GM19467 (cell line): ENCODE measurements at regions not wholly inside any gene's neighbourhood (a gene's known extent, or its start where the extent isn't known, plus 50 kb on each side); places are given as distances from the start of the nearest gene placed in this dataset.

ENCODE experiments used
- ATAC-seq: cut with Tn5 transposase; IDR thresholded peaks from one replicate; pipeline ENCODE4 v1.9.1; 2021; ENCODE audit warnings: mild to moderate bottlenecking, moderate library complexity; ENCODE audit not compliant: unreplicated experiment

DNA sequence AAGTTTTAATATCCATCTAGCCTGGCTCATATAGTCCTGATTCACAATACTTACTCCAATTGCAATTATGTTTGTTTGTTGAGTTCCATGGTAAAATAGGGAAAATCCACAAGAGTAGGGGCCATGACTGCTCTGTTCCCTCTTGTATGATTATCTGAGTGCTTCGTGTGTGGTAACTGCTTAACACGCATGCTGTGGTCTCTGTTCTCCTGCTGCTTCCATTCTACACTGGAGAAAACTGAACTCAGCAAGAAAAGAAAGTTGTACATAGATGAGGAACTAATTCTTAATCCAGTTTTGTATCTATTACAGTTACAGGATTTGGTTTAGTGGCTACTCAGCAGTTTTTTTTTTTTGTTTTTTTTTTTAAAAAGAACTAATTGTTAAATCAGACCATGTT lies 223.0 kb upstream of the SATB1 start:
- ATAC-seq = no peak

DNA sequence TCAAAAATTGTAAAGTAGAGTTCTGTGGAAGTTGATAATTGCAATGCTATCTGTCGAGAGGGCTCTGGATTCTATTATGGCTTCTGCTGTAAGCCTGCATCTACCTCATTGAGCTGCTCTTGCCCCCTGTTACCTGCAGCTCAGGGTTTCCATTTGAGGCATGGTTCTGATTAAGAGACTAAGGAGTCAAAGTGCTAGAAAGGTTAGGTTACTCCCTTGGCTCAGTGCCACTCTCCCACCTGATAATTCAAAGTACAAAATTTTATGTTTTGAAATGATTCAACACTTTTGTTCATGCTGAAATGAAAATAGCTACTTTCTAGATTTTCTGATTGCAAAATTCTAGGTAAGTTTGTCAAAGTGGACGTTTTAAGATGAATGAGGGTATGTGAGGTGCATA lies 220.5 kb upstream of the SATB1 start:
- ATAC-seq = no peak

DNA sequence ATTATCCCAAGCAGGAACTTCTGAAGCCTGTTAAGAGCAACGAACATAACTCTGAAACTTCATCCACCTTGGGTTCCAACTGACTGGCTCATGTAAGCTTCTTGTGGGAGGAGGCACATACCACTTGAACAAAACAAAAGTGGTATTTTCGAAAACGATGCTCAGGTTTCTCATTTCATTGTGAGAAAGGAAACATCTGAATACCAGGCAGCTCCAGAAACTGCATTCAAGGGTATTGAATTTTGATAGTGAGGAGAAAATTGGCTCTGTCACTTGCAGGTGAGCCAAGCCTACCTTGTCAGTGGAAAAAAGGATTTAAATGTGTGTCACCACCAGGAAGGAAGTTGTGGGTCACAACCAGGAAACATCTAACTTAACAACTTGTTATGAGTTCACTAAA lies 218.1 kb upstream of the SATB1 start:
- no peak for ATAC-seq

DNA sequence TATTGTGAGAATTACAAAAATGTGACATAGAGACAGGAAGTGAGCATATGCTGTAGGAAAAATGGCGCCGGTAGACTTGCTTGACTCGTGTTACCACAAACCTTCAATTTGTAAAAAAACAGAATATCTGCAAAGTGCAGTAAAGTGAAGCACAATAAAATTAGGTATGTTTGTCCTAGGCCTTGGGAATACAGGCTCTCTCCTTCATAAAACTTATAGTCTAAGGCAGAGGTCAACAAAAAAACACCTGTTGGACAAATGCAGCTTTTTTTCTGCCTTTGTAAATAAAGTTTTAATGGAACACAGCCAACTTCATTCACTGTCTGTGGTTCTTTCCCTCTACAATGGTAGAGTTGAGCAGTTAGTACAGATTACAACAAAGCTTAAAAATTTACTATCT lies 216.8 kb upstream of the SATB1 start:
- ATAC-seq = no peak

DNA sequence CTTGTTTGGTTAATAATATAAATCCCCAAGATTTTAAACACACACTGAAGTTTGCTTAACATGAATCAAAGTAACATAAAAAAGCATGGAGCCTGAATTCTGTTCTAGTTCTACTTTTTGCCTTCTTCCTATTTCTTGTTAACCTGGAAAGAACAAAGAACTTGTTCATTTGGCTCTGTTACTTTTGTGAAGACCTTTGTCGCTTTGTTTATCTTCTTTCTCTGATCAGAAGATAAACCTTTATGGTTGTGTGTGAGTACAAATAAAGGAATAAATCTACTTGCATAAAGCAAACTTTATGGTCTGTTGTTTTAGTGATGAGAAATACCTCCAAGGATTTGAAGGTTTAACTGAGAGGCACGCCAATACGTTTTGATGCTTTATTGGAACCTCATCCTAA lies 210.1 kb upstream of the SATB1 start:
- ATAC-seq = no peak

DNA sequence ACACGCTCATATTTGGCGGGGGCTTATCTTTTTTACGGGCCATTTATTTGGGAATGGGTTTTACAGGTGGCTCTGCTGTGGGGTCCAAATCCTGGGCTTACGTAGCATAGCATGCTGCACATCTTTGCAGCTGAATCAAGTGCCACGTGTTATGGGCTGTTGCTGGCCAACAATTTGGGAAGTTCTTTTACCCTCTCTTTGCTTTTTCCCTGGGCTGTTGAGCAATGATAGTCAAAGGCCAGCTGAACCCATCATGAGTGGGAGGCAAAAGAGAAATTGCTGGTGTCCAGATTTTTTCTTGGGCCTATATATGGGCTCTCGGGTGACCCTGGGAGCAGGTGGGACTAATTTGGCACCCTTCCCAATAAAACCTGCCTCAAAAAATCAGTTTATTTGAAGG lies 209.3 kb upstream of the SATB1 start:
- ATAC-seq = no peak

DNA sequence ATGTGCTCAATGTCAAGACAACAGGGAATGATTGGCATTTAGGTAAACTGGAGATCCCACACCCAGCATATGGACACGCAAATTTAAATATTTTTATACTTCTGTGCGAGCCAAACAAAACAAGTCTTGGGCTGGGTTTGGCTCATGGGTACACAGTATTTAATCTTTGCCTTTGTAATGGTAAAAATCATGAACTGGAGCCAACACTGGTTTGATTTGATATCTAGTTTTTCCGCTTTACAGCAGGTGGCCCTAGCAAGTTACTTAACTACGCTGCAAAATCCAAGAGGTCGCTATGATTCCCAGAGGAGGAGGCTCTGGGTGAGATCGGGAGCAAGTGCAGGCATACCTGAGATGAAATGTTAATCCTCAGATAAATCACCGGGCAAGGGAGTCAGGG lies 207.9 kb upstream of the SATB1 start:
- no peak for ATAC-seq

DNA sequence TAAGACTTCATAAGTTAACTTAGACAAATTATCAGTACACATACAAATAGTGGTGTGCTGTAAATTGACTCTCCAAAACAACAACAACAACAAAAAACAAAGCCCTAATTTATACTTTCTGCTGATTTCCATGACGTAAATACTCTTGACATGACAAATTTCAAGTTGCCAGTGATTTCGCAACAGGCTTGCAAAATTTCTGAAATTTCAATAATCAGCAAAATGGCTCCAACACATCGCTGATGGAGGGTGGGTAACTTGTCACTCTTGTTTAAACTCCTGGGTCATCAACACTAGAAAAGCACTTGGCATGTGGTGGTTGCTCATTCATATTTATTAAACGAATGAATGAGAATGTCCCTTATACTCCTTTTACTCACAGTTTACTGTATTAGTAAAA lies 205.2 kb upstream of the SATB1 start:
- no peak for ATAC-seq

DNA sequence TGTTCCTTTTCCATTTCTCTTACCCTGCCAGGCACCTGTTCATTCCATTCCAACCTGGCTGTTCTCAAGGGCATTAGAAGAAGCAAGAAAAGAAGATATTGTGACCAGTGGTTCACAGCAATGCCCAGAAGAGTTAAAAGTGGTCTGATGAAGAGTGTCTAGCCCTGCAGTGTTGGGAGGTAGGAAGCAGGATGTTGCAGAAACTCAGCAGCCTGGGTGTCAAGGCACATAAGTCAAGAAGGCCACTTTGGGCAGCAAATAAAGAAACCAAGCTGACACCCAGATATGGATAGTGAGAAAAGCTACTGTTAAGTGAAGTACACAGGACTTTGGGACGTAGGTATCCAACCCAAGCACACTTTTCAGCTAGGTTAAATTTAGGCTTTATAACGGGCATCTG lies 199.9 kb upstream of the SATB1 start:
- no peak for ATAC-seq

DNA sequence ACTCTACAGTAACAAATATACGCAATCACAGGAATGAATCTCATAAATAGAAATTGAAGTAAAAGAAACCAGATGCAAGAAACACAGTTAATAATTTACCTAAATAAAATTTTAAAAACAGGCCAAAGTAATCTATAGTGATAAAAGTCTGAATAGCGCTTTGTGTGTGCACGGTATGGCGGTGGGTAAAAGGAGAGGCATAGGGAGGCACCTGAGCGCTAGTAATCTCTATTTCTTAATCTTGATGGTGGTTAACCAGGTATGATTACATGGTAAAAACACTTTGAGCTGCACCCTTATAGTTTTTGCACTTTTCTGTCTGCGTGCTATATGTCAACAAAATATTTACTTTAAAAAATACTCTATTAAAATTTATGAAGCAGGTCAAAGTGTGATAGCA lies 198.1 kb upstream of the SATB1 start:
- no peak for ATAC-seq

DNA sequence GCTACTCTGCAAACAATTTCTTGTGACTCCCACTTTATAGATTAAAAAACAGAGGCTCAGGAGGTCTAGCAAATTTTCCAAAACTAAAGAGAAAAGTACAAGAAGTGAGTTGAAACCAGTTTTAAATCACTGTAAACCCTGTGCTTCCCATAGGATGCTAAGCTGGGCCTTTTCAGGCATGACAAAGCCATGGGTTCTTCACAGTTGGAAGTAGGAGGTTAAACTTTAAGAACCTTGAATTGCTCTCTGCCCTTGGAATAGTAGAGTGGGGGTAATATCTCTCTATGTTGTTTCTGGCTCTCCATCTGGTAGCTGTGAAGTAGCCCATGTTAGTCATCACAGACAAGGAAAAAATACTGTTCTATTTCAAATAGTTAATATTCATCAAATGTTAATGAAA lies 193.6 kb upstream of the SATB1 start:
- ATAC-seq = no peak

DNA sequence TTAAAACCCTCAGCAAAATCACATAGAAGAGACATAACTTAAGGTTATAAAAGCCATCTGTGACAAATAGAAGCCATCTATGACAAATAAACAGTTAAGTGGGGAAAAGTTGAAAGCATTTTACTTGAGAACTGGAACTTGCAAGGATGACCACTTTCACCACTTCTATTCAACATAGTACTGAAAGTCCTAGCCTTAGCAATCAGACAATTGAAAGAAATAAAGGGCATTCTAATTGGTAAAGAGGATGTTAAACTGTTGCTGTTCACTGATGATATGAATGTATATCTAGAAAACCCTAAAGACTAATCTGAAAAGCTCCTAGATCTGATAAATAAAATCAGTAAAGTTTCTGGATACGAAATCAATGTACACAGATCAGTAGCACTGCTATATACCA lies 186.9 kb upstream of the SATB1 start:
- ATAC-seq = no peak

DNA sequence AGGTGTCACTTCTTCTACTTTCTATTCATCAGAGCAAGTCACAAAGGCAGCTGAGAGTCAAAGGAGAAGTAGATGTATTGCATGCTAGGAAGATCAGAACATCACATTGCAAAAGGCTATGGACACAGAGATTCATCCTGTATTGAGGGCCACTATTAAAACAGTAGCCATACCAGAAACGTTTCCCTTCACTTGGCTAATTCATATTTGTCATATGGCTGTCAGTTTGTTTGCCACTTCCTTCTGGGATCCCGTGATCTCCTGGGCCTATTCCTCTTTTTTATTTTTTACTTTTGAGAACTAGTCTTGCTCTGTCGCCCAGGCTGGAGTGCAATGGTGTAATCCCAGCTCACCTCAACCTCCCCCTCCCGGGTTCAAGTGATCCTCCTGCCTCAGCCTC lies 184.0 kb upstream of the SATB1 start:
- ATAC-seq = no peak

DNA sequence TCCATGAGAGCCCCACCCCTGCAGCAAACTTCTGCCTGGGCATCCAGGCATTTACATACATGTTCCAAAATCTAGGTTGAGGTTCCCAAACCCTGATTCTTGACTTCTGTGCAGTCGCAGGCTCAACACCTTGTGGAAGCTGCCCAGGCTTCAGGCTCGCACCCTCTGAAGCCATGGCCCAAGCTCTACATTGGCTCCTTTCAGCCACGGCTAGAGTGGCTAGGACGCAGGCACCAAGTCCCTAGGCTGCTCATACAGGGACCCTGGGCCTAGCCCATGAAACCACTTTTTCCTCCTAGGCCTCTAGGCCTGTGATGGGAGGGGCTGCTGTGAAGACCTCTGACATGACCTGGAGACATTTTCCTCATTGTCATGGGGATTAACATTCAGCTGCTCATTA lies 172.8 kb upstream of the SATB1 start:
- ATAC-seq = no peak

DNA sequence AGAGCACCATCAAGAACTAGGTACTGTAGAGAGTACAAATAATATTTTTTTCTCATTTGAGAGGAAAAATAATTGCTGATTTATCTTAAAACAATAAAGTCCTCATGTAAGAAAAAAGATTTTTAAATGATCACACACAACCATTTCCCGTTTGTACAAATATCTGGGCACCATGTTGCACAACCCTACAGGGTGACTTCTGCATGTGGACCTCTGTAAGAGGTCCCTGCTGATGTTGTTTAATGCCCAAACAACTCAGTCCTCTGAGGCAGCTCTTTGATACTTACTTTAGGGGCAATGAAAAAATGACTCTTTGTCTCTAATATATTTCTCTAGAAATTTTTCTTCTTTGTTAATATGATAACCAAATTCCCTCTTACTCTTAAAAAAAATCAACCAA lies 168.1 kb upstream of the SATB1 start:
- no peak for ATAC-seq

DNA sequence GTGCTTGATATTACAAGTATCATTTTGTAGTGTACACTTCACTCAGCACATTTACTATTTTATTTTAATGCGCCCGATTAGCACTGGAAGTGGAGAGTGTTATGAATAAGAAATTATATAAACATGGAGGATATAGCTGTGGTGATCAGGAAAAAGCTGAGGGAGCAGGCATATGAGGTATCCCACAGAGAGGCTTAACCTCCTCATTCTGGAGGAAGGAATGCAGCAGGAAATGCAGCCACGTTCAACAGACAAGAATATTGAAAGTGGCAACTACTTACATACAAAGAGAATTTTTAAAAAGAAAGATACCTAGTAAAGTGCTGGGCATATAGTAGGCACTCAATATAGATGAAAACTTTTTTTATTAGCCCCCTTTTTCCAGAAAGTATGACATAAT lies 166.0 kb upstream of the SATB1 start:
- no peak for ATAC-seq

DNA sequence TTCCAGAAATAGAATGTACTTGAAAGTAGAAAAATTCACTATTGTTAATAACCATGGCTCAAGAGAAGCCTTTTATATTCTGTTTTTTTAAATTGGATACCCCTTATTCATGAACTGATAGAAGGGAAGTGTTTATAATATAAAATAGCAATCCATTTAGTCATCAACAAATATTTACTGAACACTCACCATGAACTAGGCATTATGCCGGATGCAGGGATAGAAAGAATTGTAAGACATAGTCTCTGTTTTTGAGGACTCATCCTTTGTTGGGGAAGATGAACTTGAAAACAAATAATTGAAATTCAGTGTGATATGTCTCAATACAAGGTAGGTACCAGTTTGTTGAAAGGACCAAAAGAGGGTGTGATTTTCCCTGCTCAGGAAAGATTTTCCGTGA lies 160.9 kb upstream of the SATB1 start:
- no peak for ATAC-seq

DNA sequence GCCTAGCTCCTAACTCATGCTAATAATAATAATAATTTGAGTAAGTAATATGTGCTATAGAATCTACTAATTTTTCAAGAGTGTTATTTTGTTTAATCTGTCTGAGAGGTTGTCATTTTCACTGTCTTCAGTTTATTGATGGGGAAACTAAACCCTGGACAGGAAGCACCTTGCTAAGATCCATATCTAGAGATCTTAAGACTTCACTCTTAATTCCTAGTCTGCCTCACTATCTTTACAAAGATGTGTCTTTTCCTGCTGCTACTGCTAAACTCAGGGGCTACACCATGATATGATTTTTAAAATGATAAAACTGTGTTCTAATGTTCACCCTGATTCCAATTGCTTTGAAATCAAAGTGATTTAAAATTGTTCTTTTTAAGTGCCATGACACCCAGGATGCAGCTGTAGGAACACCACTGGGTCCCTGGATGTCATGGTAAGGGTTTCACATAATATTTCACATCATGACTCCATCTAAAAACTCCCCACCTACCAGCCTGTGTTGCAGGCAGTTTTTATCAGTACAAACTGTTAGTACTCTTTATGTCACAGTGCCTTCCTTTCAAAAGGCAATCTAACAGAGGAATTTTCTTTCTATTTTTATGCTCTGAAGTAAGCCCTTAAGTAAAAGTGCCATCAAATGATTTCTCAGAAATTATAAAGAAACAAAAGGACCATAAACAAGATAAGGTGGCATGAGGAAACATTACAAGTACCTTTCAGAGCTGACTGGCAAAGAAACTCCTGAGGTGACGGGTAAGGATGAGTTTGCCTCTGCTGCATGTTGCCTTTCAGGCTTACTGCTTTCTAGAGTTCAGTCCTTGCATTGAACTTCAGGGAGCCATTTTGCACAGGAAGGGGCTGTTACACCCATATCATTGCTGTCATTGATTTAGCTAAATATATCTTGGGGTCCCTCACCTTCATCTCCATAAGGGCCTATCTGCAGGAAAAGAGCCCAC lies 160.1 kb upstream of the SATB1 start:
- ATAC-seq = no peak

DNA sequence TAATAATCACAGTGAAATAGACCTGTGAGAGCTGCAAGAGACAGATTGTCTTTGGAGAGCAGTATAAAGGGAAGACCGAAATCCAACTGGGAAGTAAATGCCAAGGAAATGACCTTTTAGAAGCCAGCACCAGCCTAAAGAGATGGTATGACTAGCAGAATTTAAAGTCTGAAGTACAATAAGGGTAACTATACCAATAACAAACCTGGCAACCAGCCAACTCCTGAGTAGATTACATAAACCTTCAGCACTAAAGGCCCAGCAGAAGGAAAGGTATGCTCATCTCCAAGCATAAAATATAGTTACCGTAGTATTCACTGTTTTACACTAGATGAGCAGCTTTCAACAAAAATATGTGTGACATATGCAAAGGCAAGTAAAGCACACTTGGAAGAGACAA lies 155.1 kb upstream of the SATB1 start:
- no peak for ATAC-seq

DNA sequence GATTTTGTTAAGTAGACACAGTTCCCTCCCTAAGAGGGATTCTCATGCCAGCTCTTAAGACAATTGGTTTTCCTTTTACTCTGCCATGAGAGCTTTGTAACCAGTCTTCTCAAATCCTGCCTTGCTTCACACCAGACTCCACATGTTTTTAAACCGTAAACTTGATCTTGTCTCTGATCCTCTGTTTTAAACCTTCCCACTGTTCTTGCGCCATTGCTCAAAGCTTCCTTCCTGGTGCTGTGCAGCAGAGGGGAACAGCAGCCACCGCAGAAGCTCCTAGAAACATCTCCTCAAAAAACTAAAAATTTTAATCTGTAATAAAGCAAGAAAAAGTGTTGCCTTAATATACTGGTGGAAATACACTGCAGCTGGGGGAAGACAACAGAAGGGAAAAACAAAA lies 154.5 kb upstream of the SATB1 start:
- ATAC-seq = no peak

DNA sequence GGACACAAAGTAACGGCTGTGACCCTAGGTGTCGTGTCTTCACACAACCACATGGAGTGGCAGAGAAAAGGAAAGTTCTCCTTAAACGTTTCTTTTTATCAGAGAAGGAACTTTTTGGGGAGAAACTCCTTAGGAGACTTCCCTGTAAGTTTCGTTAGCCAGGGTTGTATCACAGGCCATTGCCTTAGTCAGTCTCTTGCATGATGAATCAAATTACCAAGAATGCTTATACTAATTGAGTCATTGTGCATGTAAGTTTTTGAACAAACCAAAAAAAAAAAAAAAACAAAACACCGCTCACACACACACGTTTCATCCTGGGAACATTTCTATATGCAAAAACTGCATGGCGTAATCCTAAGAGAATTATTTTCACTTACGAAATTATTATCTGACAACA lies 150.4 kb upstream of the SATB1 start:
- no peak for ATAC-seq

DNA sequence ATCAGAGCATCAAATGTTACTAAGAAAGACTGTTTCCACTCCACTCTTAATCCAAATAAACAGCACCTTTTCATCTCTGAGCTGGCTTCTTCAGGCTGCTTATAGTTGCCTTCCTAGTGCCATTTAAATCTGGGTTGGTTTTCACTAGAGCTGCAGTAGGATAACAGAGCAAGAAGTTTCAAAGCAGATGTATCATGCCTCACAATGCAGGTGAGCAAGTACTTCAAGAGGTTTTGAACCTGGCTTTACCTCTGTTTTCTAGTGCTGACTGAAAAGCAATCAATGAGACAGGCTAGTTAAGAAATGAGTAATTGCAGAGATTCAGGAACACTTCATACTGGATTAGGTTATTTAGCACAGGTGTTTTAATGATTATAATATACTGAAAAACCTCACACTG lies 147.7 kb upstream of the SATB1 start:
- ATAC-seq = no peak

DNA sequence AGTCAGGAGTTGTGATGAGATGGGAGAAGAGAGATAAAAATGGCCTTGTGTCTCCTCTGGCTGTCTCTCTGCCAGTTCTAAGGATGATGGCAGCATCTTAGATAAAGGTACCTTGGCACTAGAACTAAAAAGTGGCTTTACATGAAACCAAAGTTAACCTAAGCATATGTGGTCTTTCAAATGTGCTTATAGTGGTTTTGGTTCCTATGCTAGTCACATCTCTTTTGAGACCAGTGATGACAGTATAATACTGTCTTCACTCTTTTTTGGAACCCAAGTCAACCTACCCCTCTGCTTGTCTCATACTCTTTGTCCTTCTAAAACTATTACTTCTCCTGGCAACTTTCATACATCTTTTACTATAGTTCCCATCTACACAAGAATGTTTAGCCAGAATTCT lies 142.2 kb upstream of the SATB1 start:
- no peak for ATAC-seq
